Endodermal cell (in vitro differentiated cells): ENCODE measurements at regions not wholly inside any gene's neighbourhood (a gene's known extent, or its start where the extent isn't known, plus 50 kb on each side); places are given as distances from the start of the nearest gene placed in this dataset.

Source experiments
- DNase-seq: peaks from one replicate; pipeline ENCODE4 v3.0.0-alpha.2; 2017
- H3K27ac ChIP-seq: 2 replicates; pipeline ENCODE4 v1.5.1; 2013; ENCODE audit warnings: mild to moderate bottlenecking, low read depth, low read length, moderate library complexity
- H3K27me3 ChIP-seq: 2 replicates; pipeline ENCODE4 v1.6.1; 2013; ENCODE audit warnings: mild to moderate bottlenecking, low read length, moderate library complexity; ENCODE audit not compliant: insufficient read depth, control insufficient read depth, poor library complexity, severe bottlenecking
- H3K36me3 ChIP-seq: 2 replicates; pipeline ENCODE4 v1.7.0; 2013; ENCODE audit warnings: mild to moderate bottlenecking, low read length, moderate library complexity; ENCODE audit not compliant: control insufficient read depth, insufficient read depth
- H3K4me1 ChIP-seq: one replicate; pipeline ENCODE4 v1.7.0; 2013; ENCODE audit warnings: low read length; ENCODE audit not compliant: control insufficient read depth, insufficient read depth
- H3K4me3 ChIP-seq: 2 replicates; pipeline ENCODE4 v1.5.1; 2013; ENCODE audit warnings: mild to moderate bottlenecking, low read length, moderate library complexity
- H3K9ac ChIP-seq: 2 replicates; pipeline ENCODE4 v1.6.1; 2013; ENCODE audit warnings: mild to moderate bottlenecking, low read length, moderate library complexity; ENCODE audit not compliant: poor library complexity, severe bottlenecking; ENCODE audit errors: extremely low read depth
- H3K9me3 ChIP-seq: 2 replicates; pipeline ENCODE4 v1.6.1; 2013; ENCODE audit warnings: mild to moderate bottlenecking, low read length, moderate library complexity; ENCODE audit not compliant: control insufficient read depth
- H3K27ac Mint-ChIP-seq: 2 replicates; pipeline ENCODE4 v1.8.0; 2020; ENCODE audit warnings: mixed read lengths
- H3K27me3 Mint-ChIP-seq: 2 replicates; pipeline ENCODE4 v1.8.0; 2021; ENCODE audit warnings: mild to moderate bottlenecking, mixed read lengths; ENCODE audit not compliant: insufficient read depth
- H3K36me3 Mint-ChIP-seq: 2 replicates; pipeline ENCODE4 v1.8.0; 2020; ENCODE audit warnings: low read depth, mixed read lengths
- H3K4me1 Mint-ChIP-seq: 2 replicates; pipeline ENCODE4 v1.8.0; 2020; ENCODE audit warnings: mixed read lengths
- H3K4me3 Mint-ChIP-seq: 2 replicates; pipeline ENCODE4 v1.8.0; 2020; ENCODE audit warnings: mild to moderate bottlenecking, moderate library complexity, mixed read lengths
- H3K9me3 Mint-ChIP-seq: 2 replicates; pipeline ENCODE4 v1.8.0; 2020; ENCODE audit warnings: mild to moderate bottlenecking, mixed read lengths
- WGBS, 2 experiments: methylation state at CpG; one replicate each; pipeline versions ENCODE4 v1.1.5 to v1.1.7; 2013; ENCODE audit warnings: missing lambda C conversion rate in 2 of 2, mixed read lengths in 1 of 2; ENCODE audit not compliant: insufficient coverage in 1 of 2, insufficient read length in 1 of 2; 5-methylcytosine and 5-hydroxymethylcytosine counted together
- TF ChIP-seq, protein P1 (sequence below): fragments of 200-600 bp; sonication (generic); conservative IDR thresholded peaks from 2 replicates; pipeline ENCODE4 v1.5.0; 2021; ENCODE audit warnings: antibody characterized with exemption, mild to moderate bottlenecking

DNA sequence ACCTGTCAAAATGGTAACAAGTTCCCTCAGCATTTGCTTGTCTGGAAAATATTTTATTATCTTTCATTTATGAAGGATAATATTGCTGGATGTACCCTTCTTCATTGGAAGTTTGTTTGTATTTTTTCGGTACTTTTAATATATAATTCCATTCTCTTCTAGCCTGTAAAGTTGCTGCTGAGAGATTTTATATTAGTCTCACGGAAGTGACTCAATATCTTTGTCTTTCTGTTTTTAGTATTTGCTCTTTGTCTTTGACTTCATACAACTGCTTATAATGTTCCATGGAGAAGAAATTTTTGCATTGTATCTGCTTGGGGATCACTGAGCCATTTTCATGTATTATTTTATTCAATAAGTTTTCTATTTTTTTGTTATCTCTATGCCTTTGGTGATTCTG lies 1777.5 kb downstream of the BRINP3 start:
- Histone ChIP-seq H3K36me3 (no peaks in the 10 kb centered on the region), H3K4me3 (no peak overlapping the region), H3K9me3 (no peaks in the 10 kb centered on the region), H3K27ac (no peak overlapping the region), H3K9ac (no peak overlapping the region), H3K27me3 (no peaks in the 10 kb centered on the region), H3K4me1 (no peaks in the 10 kb centered on the region)
- TF ChIP-seq, protein P1, sequence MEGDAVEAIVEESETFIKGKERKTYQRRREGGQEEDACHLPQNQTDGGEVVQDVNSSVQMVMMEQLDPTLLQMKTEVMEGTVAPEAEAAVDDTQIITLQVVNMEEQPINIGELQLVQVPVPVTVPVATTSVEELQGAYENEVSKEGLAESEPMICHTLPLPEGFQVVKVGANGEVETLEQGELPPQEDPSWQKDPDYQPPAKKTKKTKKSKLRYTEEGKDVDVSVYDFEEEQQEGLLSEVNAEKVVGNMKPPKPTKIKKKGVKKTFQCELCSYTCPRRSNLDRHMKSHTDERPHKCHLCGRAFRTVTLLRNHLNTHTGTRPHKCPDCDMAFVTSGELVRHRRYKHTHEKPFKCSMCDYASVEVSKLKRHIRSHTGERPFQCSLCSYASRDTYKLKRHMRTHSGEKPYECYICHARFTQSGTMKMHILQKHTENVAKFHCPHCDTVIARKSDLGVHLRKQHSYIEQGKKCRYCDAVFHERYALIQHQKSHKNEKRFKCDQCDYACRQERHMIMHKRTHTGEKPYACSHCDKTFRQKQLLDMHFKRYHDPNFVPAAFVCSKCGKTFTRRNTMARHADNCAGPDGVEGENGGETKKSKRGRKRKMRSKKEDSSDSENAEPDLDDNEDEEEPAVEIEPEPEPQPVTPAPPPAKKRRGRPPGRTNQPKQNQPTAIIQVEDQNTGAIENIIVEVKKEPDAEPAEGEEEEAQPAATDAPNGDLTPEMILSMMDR, result no peak
- 84% methylated on average over 2 of the region's 2 CpGs; no CpG with 5 or more reads in 1 of the 2 experiments for WGBS, 2 experiments
- H3K36me3 Mint-ChIP-seq, result no peaks in the 10 kb centered on the region
- no peaks in the 10 kb centered on the region for H3K27me3 Mint-ChIP-seq
- no peak overlapping the region for H3K27ac Mint-ChIP-seq
- H3K9me3 Mint-ChIP-seq, result no peaks in the 10 kb centered on the region
- DNase-seq, result no peak
- H3K4me3 Mint-ChIP-seq, result no peak overlapping the region
- H3K4me1 Mint-ChIP-seq, result no peaks in the 10 kb centered on the region

DNA sequence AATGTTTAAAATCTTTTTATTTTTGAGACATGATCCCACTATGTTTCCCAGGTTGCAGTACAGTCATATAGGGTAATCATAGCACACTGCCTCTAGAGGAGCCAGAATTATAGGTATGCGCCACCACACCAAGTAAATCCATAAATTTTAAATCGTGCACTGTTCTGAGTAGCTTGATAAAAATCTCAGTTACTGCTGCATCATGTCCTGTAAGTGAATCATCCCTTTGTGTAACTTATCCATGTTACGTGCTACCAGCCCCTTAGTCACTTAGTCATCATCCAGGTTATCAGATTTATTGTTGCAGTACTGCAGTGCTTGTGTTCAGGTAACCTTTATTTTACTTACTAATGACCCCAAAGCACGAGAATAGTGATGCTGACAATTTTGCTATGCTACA lies 1770.9 kb downstream of the BRINP3 start:
- Histone ChIP-seq H3K9ac (no peak overlapping the region), H3K36me3 (no peaks in the 10 kb centered on the region), H3K27ac (no peak overlapping the region), H3K9me3 (no peaks in the 10 kb centered on the region), H3K4me3 (no peak overlapping the region), H3K27me3 (no peaks in the 10 kb centered on the region), H3K4me1 (no peaks in the 10 kb centered on the region)
- TF ChIP-seq, protein P1, result no peak
- Mint-ChIP-seq H3K27ac (no peak overlapping the region), H3K4me1 (peaks cover 1% of the 10 kb centered on the region), H3K36me3 (no peaks in the 10 kb centered on the region), H3K4me3 (no peak overlapping the region), H3K27me3 (no peaks in the 10 kb centered on the region), H3K9me3 (no peaks in the 10 kb centered on the region)
- 92 to 97% methylated on average over 4 of the region's 4 CpGs for WGBS, 2 experiments
- DNase-seq, result no peak

DNA sequence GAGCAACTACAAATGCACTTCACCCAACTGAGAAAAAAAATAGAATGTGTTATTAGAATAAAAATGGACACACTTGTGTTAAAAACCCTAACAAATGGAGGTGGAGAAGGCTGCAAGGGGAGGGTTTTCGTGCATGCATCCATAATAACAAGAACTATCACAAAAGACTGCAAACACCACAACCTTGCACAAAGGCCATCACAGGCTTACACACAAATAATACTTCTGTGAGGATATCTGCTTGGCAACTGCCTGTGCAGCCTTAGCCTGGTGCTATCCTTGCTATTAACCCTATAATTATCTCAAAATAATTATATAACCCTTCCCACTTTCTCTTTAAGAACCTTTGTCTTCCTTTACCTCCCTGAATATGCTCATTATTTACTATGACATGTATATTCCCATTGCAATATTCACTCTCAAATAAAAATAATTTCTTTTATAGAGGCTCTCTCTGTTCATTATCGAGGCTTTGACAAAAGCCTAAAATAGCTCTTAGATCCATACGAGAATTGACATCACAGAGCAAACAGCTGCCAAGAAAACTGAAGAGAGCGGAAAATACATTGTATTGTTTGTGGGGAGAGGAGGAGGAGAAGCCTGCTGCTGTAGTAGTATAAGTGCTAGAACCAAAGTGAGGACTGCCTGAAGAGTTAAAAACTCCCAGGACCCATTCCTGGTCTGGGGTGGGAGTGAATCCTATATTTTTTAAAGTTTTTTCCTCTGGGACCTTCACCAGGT lies 1768.7 kb downstream of the BRINP3 start:
- no peaks in the 10 kb centered on the region for H3K36me3 Mint-ChIP-seq
- Histone ChIP-seq H3K4me1 (no peaks in the 10 kb centered on the region), H3K9me3 (no peaks in the 10 kb centered on the region), H3K27me3 (no peaks in the 10 kb centered on the region), H3K9ac (no peak overlapping the region), H3K27ac (no peak overlapping the region), H3K4me3 (no peak overlapping the region), H3K36me3 (no peaks in the 10 kb centered on the region)
- no peak overlapping the region for H3K4me3 Mint-ChIP-seq
- H3K4me1 Mint-ChIP-seq, result peaks cover 1% of the 10 kb centered on the region
- H3K27ac Mint-ChIP-seq, result no peak overlapping the region
- DNase-seq, result no peak
- 93 to 96% methylated on average over 4 of the region's 4 CpGs for WGBS, 2 experiments
- H3K9me3 Mint-ChIP-seq, result no peaks in the 10 kb centered on the region
- TF ChIP-seq, protein P1, result no peak
- H3K27me3 Mint-ChIP-seq, result no peaks in the 10 kb centered on the region
